Superior temporal gyrus (tissue), 1 donor: ENCODE measurements at regions not wholly inside any gene's neighbourhood (a gene's known extent, or its start where the extent isn't known, plus 50 kb on each side); places are given as distances from the start of the nearest gene placed in this dataset.

ENCODE experiments used
- DNase-seq: peaks from one replicate; pipeline ENCODE4 v3.0.0-alpha.2; 2016; ENCODE audit errors: extremely low spot score

DNA sequence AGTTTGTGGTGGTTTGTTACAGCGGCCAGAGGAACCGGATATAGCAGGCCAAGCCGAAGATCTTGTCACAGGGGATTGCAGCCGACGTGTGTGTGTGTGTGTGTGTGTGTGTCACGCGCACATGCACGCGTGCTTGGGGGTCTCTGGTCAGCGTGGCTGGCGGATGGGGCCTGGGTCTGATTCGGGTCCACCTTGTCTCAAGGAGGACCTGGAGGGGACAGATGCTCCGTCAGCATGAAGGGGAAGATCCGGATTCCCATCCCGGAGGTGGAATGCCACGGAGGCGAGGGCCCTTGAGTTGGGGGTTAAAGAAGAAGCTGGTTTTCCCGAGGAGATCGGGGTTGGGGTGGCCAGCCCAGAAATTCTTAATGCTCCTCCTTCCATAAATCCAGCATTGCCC is 1237.8 kb downstream of the BRD1 start:
- DNase-seq = no peak

DNA sequence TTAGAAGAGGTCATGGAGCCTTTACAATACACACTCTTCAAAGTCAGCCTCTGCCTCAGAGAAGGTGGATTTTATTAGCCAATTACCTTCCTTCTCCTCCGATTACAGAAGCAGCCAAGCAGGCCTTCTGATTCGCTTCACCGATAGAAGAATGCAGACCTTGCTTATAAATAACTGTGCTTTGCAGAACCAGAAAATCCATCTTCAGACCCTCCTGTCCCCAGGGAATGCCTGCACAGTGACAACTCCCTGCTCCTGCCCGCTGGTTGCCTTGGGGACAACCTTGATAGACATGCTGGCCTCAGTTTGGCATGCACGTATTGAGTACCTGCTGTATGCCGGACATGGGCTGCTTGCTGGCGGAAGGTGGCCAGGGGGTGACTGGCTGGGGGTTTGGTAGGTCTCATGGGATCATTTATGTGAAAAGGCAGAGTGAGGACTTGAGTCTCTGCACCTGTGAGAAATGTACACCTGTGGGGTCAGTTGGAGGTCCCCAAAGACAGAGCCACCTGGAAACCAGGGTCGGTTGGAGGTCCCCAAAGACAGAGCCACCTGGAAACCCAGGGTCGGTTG is 1238.7 kb downstream of the BRD1 start:
- DNase-seq = no peak

DNA sequence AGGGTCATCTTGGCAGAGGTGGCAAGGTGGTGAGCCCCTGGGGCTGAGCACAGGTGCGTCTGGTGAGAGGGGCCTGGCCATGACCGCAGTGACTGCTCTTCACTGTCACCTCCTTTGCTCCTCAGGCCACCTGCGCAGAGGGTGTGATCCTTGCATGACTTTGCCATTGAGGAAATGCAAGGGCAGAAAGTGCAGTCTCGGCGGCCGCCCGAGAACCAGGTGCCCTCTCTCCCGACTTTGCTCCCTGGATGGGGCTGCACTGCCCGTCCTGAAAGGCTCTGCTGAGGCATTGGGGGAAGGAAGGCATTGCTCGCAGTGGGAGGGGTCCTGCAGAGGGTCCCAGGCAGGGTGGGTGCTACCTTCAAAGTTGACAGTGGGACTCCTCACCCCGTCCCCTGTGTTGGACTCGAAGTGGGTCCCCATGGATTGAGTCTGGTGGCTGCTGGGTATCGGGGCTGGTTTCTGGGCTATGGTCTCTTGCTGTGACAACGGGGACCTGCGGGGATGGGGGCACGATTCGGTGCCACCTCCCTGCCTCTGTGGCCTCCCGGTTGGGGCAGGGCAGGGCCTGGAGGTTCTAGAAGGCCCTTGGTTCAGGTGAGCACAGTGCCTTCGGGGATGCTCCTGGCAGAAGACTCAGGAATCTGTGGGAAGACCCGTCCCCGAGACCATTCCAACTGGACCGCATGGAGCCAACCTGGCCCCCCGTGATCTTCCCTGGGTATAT is 1239.4 kb downstream of the BRD1 start:
- DNase-seq = no peak

DNA sequence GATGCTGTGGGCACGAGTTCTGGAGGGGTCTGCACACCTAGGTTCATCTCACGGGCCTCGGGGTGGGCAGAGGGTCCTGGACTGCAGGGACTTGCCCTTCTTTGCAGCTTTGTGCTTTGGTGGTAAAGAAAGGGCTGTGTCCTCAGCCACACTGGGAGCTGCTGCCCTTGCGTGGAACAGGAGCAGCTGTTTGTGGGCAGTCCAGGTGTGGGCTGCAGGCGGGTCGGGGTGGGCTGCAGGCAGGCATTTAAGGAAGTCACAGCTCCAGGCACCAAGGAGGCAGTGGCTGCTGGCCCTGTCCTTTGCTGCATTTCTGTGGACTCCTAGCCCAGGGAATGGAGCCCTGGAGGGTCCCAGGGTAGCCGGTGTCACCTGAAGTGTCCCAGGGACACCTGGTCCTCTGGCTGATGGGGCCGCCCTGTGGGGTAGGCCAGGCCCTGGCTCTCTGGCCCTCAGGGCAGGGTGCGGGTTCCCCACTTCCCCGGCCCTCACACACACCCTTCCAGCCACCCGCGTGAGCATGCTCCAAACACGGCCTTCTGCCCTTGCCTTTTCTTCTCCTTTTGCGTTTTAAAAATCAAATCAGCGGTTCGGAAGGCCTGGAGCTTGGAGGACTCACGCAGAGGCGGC is 1240.3 kb downstream of the BRD1 start:
- no peak for DNase-seq

DNA sequence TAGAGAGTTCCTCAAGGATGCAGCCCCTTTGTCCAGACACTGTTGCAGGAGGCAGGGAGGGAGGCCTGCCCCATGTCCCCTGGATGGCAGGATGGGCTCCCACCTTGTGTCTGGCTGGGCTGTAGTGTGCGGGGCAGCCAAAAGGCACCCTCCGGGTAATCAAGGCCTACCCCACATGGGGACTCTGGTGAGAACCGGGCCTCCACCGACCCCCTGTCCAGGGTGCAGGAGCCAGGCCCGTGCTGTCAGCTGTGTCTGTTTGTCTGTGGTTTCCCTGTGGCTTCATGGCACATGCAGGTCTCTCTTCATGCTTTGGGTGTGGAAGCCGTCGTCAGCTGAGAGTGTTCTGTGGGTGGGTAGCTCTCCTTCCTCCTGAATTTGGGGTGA is 1240.9 kb downstream of the BRD1 start:
- DNase-seq = no peak

DNA sequence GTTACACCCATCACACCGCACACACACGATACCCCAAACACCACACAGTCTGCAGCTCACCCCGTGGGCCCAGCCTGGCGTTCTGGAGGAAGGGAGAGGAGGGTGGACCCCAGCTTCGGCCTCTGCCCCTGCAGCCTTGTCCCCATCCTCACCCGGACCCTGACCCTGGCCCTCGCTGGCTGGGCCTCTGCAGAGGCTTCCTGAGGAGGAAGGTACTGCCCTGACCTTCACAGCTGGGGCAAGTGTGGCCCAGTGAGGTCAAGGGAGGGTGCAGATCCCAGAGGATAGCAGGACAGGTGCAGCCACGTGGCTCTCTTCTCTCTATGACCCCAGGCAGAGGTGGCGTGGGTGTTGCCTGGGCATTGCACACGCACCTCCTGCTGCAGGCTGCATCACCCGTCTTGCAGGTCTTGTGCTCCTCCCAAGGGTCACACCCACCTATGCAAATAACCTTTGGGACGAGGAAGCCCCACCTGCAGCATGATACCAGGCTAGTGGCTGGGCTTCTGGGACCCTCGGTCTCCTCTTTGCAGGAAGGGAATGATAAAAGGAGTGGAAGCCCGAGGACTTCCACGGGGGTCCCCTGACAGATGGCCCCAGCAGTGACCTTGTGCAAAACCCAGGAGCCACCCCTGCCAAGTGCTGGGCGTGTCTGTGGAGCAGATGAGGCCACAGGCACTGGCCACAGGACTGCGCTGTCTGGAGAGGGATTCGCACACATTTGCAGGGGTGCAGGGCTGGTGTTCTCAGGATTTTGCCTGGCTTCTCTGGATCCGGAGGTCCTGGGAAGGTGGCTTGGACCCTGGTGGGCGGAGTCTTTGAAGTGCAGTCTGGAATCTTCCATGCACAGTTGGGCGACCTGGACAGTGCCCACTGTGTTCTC is 1241.5 kb downstream of the BRD1 start:
- DNase-seq = no peak

DNA sequence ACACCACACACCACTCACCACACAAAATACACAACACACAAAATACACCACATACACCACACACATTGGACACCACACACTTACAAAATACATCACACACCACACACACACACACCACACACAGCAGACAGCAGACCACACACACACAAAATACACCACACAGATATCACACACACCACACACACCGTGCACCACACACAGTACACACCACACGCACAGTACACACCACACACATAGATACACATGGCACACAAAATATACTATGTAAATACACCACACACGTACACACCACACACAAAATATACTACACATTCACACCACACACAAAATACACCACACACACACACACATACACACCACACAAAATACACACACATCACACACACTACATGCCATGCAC is 1243.5 kb downstream of the BRD1 start:
- DNase-seq = no peak

DNA sequence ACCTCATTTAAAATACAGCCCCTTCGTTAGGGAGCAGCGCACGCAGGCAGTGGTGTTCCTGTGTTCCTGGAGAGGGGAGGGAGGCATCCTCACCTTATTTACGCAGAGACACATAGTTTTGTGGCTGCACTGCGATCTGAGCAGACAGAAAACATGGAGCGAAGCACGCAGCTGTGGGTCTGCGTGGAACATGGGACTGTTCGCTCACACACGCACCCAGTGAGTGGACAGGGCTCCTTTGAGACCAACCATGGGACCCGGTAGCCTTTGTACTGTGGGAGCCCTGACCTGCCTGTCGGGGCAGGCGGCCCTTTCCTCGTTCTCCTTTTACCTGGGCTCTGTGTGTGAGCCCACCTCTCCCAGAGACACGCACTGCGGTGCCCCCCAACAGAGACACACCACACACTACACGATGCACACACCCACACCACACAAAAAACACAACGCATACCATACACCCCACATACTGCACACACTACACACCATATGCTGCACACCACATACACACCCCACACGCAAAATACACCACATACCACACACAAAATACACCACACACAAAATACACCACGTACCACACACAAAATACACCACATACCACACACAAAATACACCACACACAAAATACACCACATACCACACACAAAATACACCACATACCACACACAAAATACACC is 1245.7 kb downstream of the BRD1 start:
- DNase-seq = no peak

DNA sequence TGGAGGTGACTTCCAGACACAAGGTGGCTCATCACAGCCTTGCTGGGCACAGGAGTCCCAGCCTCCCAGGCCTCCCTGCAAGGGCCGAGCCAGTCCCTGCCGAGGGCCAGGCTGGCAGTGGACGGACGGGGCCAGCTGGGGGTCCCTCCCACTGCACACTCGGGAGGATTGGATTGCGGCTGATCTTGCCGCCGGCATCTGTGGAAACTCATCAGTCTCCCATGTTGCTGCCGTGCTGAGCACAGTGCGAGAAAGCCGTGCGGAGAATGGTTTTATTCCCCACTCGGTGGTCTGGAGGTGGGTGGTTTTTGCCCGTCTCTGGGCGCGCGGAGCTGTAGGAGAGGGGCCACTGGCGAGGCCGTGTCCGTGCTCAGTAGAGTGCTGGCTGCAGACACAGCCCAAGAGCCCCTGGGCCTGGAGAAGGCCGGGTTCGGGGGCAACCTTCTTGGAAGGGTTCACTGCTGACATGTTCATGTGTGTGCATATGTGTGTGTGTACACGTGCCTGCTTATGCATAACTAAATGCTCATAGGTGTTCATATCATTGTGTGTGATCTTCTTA is 1246.4 kb downstream of the BRD1 start:
- DNase-seq = no peak

DNA sequence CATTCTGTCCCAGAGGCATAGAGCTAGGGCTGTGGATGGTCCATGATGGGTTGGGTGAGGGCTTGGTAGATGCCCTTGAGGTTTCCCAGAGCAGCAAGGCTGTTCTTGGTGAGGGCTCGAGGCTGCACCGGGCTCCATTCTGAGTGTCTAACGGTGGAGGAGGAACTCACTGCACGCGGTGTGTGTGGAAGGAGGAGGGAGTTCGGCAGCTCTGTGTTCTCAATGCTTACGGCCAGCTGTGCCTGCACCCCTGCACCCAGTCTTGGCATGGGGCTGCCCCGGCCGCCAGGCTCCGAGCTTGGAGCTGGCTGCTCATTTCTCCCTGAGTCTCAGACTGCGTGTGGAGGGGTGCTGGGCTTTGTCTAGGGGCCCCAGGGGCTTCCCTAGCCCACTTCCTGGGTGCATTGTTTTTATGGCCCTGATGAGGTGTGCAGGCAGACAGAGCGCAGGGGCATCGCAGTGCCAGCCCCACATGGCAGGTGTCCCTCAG is 1247.1 kb downstream of the BRD1 start:
- no peak for DNase-seq

DNA sequence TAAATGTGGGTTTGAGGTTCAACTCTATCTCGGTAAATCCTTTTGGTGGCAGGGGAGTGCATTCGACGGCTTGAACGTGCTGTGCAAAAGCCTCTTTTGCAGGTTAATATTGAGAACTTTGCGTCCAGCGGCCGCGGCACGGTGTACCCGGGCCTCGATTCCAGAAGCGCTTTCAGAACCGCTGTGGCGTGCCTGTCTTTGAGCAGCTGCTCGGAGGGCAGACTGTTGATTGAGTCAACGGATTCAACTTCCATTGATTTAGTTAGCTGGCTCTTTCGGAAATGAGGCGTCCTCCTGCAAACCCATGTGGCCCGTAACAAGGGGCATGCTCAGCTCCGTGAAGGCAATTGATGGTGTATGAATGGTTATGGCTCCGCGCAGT is 1247.8 kb downstream of the BRD1 start:
- peak; percentile 53 for DNase-seq

DNA sequence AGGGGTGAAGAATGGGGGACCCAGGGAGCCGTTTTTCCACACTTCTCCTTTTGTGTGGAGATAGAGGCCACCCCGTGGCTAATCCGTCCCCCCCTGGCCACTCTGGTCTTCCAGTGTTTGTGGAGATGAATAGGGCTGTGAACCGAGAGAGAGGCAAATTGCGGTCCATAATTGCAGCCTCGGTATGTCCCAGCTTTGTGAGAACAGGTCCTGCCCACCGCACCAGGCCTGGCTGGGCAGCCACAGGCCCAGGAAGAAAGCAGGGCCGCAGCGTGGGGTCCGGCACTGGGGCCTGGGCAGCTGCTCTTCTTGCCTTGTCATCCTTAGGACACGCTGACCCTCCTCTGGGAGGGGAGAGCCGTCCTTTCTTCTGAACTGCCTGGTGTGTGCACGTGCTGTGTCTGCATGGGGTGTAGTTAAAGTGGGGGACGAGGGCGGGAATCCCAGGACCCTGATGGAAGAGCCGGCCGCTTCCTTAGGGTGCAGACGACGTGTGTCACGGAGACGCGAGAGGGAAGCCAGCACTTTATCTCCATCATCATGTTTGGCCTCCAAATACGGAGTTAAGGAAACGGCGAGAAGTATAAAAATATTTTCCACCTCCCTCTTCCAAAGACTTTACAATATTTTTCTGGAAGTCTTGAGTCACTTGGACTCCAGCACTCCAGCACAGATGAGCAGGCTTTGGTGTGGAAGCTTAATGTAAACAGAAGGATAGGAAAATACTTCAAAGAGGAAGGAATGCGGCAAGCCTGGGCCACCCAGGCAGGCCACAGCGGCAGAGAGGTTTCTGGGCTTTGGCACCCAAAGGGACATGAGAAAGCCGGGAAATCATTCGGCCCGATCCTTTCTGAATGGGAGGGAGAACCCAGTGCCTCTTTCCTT is 1248.4 kb downstream of the BRD1 start:
- DNase-seq = no peak

DNA sequence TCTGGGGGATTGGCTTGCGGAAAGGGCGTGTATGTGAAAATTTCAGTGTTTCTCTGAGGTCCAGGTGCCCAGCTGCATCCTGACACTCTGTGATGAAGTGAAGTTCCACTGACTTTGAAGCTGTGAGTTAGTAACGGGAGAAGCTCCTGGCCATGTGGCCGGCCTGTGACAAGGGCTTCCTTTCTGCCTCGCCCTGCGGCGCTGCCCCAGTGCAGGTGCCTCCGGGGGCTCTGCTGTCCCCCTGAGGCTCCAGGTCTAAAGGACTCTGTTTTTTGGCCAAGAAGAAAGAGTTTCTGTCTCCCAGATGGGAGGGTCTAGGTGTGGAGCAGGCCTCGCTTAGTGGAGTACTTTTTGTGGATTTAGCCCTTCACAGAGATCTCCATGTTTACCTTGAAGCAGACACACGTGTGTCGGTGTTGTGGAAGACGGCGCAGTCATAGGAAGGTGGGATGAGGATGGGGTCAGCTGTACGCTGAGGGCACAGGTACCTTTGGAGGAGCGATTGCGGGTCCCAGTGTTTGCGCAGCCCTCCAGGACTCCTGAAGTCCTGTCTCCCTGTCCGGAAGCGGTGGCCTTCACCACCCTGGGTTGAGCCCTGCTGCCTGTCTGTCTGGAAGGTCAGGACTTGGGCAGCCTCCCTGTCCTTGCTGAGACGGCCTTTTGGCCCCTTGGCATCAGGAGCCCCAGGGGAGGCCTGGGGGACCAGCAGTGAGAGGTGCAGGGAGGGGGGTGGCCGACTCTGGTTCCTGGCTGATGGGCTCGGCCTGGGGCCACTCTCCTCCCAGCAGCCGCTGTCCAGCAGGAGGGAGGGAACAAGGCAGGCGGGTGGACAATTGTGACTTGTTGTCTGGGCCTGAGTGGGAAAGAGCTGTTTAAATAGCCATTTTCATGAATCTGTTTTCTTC is 1249.3 kb downstream of the BRD1 start:
- peak; percentile 80 for DNase-seq

DNA sequence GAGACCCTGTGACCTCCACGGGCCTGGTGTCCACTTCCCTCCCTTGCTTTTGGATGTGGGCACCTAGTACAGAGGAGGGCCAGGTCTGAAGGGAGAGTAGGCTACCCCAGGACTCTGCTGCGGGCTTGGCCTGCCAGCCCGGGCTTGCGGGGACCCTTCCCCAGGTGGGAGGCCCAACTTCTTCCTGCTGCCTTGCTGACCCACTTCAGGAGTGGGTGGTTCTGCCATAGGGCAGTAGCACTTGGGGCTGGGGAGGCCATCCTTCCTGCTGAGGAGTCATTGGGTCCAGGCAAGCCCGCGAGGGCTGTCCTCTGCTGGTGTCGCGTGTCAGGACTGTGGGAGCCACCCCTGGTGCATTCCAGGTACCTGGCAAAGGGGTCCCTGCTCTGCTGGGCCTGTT is 1250.0 kb downstream of the BRD1 start:
- no peak for DNase-seq

DNA sequence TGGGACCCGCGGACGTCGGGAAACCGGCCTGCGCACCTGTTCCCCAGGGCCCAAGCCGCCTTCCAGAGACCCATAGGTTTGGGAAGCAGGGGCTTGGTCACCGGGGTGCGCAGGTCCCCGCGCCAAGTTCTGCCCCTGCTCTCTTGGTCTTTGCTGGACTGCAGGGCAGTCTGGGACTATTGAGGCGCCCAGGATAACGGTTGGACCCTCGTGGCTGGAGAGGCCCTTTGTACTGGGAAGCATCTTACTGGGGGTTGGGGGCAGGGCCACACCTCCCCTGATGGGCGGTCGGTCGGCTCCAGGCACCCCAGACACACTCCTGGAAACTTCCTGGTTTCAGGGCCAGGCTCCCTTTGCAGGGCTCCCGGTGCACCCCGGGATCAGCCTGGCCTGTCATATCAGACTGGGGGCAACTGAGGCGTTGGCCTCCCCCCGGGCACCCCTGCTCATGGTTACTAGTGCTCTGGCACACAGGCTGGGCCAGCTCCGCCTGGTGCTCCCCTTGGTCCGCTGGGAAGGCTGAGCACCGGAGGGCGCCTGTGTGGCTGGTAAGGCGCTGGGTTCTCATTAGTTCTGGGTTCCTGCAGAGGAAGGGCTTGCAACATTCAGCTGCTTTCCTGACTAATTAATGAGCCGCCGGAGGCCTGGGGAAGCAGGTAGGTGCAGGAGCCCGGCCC is 1250.5 kb downstream of the BRD1 start:
- DNase-seq = peak; percentile 54

DNA sequence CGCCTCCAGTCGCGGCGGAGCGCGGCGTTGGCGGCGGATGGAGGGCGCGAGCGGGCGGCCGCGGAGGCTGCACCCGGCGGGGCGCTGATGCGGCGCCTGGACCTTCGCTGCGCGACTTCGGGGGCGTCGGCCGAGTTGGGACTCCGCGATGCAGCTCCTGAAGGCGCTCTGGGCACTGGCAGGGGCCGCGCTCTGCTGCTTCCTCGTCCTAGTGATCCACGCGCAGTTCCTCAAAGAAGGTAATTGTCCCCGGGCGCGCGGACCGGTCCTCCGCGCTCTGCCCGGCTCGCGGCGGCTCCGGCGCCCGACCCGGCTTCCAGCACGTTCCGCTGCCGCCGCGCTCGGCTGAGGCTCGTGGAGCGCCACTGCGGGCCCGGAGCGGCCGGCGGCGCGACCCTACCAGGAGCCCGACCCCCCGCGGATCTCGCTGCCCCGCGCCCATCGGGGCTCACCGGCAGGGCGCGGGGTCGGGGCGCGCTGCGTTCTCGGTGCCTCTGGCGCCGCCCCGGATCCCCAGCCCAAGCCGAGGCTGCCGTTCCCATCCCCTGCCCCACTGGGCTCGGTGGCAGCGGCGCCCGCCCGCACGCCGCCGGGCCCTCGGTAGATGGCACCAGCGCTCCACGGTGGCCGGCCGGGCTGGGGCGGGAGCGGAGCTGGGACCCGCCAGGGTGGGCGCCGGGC is 1251.2 kb downstream of the BRD1 start:
- DNase-seq = peak; percentile 60

DNA sequence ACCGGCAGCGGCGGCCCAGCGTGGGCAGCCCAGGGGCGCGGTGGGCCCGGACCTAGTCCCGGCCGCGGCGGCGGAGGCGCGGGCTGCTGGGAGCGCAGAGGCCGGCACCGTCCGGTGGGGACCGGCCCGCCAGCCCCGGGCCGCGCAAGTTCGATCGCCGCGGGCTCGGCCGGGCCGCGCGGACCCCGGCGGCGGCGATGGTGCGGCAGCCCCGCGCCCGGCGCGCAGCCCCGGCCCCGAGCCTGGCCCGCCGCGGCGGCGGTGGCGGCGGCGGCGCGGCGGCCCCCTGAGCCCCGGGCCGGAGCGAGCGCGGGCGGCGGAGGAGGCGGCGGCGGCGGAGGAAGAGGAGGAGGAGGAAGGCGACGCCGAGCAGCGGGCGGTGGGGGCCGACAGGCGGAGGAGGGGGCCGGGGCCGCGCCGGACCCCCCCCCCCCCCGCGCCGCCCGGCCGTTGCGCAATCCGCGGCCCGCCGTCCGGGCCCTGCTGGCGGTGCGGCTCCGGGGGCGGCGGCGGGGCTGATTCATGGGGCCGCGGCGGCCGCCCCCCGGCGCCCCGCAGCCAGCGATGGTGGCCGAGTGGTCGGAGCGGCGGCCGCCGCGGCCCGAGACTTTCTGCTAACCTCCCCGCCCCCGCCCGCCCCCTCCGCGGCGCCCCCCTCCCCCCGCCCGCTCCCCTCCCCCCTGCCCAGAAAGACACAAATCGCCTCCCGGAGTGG is 1251.9 kb downstream of the BRD1 start:
- no peak for DNase-seq
